ENCODE measurements at regions not wholly inside any gene's neighbourhood (a gene's known extent, or its start where the extent isn't known, plus 50 kb on each side); places are given as distances from the start of the nearest gene placed in this dataset.

- DNase-seq (ENCODE audit: low spot score) = no peak
Observed at GRCh38 chr2:8569332-8569930, 112.4 kb upstream of the ID2 start.

GRCh38 chr2:8570637-8571036 is 111.2 kb upstream of the ID2 start:
- no peak for DNase-seq (ENCODE audit: low spot score)

- no peak for DNase-seq (ENCODE audit: low spot score)
Observed at GRCh38 chr2:8571301-8571791, 110.5 kb upstream of the ID2 start.

DNA sequence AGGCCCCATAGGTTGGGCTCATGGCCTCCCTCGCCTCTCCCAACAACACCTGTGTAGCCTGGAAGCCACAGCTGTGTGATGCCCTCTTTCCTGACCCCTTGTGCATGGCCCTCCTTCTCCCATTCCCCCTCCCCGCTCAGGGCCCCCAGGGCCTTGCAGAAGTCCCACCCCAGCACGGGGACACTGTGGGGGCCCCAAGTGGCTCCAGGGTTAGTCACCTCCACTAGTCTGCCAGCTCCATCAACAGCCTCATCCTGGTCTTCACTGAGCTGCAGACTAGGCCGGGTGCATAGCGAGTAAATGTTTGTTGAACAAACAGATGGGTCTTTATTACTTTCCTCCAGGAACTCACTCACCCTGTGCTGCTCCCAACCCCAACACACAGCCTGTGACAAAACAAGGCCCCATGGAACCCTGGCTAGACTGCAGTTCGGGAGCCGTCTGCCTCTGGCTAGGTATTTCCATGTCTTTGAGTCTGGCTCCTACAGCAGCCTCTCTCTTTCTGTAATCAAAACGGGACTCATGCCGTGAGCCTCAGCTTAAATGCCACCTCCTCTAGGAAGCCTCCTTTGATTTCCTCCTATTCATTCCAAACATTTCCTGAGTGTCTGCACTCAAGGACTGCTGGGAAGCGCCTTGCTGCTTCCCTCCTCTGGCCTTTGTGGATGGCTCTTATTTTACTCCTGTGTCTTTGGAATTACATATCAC is 109.9 kb upstream of the ID2 start:
- DNase-seq (ENCODE audit: low spot score) = no peak

DNA sequence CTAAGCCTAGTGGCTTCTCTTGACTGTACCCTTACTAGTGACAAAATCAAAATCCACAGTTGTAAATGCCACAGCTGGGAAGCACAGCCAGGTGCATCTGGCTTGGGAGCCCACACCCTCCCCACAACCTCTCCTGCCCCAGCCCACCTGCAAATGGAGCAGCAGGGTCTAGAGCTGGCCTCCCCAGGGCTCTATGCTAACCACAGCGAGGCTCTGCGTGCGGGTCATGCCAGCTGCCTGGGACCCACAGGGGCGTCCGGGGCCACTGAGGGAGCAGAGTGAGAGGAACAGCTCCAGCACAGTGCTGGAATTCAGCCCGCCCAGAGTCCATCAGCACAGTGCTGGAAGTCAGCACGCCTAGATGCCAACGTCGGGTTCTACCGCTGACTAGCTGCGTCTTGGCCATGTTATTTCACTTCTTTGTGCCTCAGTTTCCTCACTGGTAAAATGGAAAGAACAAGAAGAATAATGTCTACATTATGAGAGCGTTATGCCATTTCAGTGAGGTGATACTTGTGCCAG is 109.1 kb upstream of the ID2 start:
- no peak for DNase-seq (ENCODE audit: low spot score)

- DNase-seq (ENCODE audit: low spot score) = no peak
Observed at GRCh38 chr2:8573234-8573941, 108.5 kb upstream of the ID2 start.

DNA sequence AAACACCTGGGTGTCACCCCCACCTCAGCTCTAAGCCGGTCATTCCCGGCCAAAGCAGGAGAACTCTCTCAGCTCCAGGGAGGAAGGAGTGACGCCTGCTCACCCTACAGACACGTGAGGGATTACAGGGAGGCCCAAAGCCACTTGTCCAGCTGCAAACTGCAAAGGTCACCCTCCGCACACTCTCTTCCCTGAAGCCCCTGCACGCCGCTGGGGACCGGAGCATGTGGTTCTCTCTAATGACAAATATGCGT is 108.0 kb upstream of the ID2 start:
- DNase-seq (ENCODE audit: low spot score) = no peak

GRCh38 chr2:8574196-8575037 is 107.4 kb upstream of the ID2 start:
- DNase-seq (ENCODE audit: low spot score) = no peak

DNA sequence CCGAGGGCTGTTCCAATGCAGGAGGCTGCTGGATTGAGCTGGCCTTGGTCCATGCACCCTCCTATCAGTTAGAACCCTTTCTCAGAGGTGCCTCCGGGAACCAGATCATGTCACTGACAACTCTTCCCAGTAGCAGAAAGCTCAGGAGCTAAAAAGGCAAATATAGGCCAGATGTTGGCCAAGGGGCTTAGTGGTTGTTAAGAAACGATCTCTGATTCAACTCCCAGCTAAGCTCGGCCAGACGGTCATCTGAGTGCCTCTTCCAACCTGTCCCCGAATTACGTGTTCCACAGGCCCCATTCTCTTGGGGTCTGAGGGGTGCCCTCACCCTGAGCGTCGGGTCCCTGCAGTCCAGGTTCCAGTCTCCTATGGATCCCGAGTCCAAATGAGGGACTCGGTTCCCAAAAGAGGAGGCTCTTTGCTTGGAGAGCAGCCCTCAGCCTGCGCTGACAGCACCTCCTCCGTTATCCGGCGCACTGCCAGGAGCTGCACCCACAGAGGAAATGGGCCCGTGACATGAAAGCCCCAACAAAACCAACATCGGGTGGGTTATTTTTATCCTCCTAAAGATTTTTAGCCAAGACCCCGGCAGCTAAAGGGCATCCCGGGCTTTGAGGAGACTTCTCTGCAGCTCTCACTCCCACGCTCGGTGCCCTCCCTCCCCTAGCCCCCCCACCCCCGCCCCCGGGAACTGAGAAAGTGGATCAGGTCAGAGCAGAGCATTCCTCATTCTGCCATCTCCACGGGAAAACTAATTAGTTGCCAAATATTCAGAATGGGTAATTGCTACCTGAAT is 106.6 kb upstream of the ID2 start:
- DNase-seq (ENCODE audit: low spot score) = no peak

DNA sequence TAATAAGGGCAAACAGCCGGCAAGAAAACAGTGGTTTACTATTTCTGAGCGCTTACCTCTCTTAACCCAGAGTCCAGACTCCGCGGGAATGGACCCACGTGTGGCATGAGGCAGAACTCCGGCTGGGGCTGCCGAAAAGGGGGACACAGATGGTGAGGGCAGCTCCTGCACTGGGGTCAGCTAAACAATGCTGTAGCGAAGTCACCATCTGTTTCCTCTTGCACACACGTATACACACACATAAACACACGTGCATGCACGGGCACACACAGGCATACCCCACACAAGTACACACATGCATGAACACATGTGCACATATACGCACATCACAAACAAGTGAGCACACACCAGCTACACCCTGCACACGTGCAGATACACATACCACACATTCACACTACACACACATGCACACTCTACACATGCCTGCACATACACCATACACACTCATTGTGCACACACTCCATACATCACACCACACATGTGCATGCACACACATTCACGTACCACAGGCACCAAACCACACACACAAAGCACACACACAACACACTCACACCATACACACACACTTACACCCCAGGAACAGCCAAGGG is 105.9 kb upstream of the ID2 start:
- no peak for DNase-seq (ENCODE audit: low spot score)

GRCh38 chr2:8576525-8577167 is 105.2 kb upstream of the ID2 start:
- no peak for DNase-seq (ENCODE audit: low spot score)

- DNase-seq (ENCODE audit: low spot score) = no peak
Observed at GRCh38 chr2:8577573-8577972, 104.3 kb upstream of the ID2 start.

DNA sequence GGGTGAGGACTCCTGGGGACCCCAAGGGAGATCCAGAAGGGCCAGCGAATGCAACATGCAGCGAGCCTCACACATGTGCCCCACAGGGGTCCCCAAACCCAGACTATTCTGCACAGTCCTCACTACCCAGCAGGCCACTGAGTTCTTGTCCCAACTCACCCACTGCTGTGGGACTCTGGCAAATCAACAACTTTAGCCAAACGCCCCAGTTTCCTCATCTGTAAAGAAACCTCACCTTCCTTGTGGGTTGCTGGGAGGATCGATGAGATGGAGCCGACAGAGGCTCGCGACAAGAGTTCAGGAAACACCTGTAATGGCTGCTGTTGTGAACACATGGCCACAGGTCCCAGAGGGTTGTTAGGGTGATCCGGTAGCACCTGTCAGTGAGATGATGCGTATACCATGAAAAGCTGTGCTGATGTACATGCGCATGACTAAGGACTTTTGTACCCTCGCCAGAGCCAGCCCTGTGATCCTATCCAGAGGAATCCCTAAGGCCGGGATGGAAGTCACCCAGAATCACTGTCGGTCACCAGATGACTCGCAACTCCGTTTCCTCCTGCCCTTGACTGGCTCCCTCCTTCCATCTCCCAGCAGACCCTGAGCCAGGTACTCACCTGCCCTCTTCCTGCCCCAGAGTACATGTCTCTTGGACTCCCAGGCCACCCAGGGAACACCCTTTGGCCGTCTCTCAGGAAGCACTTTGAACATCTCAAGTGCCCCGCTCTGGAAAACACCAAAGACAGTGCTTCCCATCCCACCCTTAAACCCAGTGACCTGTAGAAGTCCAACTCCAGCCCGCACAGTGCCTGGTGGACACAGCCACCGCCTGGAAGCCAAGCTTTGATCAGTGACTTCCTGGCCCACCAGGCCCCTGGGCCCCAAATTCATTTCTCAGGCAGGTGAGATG is 103.3 kb upstream of the ID2 start:
- no peak for DNase-seq (ENCODE audit: low spot score)

GRCh38 chr2:8579485-8580085 is 102.3 kb upstream of the ID2 start:
- no peak for DNase-seq (ENCODE audit: low spot score)

DNA sequence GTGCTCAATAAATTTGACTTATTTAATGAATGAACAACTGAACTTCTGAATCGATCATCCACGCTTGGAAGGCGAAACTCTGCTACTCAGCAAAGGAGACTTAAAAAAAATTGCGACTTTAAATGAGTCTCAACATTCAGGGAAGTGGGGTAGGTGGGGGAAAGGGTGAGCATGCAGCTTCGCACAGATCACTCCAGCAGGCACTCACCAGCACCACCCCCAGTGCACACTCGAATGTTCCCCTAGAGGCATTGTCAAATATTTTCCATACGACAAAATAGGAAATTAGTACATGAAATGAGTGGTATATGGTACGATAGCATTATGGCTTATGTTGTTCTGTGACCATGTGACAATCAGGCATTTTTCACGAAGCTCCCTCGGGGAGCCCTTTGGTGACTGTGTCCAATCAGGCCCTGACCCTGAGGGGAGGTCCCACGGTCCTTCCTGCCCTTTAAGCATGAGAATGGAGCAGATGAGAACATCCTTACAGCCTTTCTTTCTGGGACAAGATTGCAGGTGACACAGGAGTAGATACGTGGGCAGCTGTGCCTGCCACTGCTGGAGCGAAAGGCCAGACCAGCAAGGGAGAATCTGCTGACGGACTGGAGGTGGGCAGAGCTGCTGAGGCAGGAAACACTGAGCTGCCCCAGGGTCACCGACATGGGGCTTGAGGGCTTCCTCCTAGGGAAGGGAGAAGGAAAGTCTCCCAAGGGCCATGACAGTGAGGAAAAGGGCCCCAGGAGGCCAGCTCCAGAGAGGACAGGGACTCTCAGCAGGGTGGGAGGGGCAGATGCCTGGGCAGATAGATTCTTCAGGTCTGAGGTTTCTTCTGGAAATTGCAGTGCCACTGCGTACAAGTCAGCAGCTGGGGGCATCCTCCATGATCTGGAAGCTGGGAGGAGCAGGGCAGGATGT is 101.3 kb upstream of the ID2 start:
- DNase-seq (ENCODE audit: low spot score) = no peak

DNA sequence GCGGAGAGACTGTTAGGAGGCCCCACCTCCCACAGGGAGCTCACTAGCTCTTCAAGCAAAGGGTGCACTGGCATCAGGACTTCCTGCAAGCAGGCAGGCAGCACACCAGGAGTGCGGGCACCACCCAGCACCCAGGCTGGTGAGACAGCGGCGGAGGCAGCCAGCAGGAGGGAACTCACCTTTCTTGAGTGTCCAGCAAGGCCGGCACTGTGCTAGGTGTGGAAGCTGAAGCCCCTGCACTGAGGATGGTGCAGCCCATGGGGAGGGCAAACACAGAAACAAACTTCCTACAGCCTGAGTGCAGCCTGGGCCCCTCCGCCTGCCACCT is 100.7 kb upstream of the ID2 start:
- DNase-seq (ENCODE audit: low spot score) = no peak

DNA sequence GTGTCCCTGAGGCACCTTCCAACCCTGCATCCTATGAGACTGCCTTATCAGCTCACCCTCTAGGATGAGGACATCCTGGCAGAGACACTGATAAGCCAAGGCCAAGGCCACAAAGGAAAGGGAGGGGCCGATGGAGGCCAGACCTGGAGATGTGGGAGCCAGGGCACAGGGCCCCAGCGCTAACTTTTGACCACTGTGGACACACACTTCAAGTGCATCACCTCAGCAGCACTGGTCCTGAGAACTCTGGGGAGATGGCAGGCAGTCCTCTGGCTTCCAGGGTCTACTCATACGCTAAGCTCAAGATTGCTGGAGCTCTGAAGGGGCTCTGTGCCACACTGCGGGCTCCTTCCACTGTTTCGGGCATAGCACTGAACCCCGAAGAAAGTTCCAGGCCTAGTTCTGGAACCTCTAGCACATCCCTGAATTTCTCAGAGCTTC is 100.2 kb upstream of the ID2 start:
- DNase-seq (ENCODE audit: low spot score) = no peak

DNA sequence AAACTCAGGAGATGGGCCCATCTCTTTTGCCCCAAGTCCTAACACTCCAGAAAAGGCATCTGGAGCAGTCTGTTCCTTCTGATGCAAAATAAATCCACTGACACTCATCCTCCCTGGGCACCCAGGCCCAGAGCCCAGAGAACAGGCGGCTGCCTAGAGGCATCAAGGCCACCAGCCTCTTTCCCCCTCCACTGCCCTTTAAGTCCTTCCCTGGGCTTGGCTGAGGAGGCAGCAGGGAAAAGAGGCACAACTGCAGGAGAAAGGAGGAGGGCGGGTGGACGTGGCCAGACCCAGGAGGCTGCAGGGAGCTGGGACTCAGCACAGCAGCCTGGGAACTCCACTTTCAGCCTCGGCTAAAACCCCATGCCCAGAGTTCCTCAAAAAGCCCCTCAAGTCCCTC is 99.7 kb upstream of the ID2 start:
- no peak for DNase-seq (ENCODE audit: low spot score)

Measured in H4 (cell line).